ENCODE measurements at regions not wholly inside any gene's neighbourhood (a gene's known extent, or its start where the extent isn't known, plus 50 kb on each side); places are given as distances from the start of the nearest gene placed in this dataset.

- TF ChIP-seq CDX4 (CRISPR knock-in tag; IDR thresholded peaks at IDR 0.05; ENCODE audit: borderline replicate concordance) (no peak), GABPB1 (CRISPR knock-in tag; IDR thresholded peaks at IDR 0.05) (no peak), ERG (CRISPR knock-in tag; IDR thresholded peaks at IDR 0.05) (no peak), SMAD3 (CRISPR knock-in tag; IDR thresholded peaks at IDR 0.05; ENCODE audit: borderline replicate concordance) (no peak), ZNF671 (CRISPR knock-in tag; IDR thresholded peaks at IDR 0.05) (no peak), NFYB (CRISPR knock-in tag; conservative IDR thresholded peaks at IDR 0.05; ENCODE audit: low read depth) (no peak), ATF2 (CRISPR knock-in tag; IDR thresholded peaks at IDR 0.05; ENCODE audit: borderline replicate concordance, low read depth) (no peak), IRF1 (CRISPR knock-in tag; IDR thresholded peaks at IDR 0.05) (no peak)
Observed at GRCh38 chr2:129085386-129085785, 766.7 kb upstream of the HS6ST1 start (continued).

- no peak for DNase-seq (ENCODE audit: low spot score)
- ChIA-PET POLR2A (no interaction called here), CTCF (no interaction called here)
- Mint-ChIP-seq H3K36me3 (no peaks in the 10 kb centered on the region), H3K27me3 (ENCODE audit: low read depth) (no peaks in the 10 kb centered on the region), H3K9me3 (no peaks in the 10 kb centered on the region), H3K4me3 (no peak overlapping the region), H3K4me1 (peaks cover 5% of the 10 kb centered on the region; the same call in 1 of the 2 replicates), H3K27ac (no peak overlapping the region)
- TF ChIP-seq TEAD1 (CRISPR knock-in tag; IDR thresholded peaks at IDR 0.05): no peak
- no peak for ATAC-seq
Observed at GRCh38 chr2:129087133-129087813, 768.6 kb upstream of the HS6ST1 start.

- ChIA-PET CTCF (no interaction called here), POLR2A (no interaction called here)
- no peaks in the 10 kb centered on the region for H3K36me3 Mint-ChIP-seq
- peaks cover 9% of the 10 kb centered on the region for H3K4me1 Mint-ChIP-seq
- no peaks in the 10 kb centered on the region for H3K9me3 Mint-ChIP-seq
- no peak for ATAC-seq
- no peak overlapping the region for H3K4me3 Mint-ChIP-seq
- no peak overlapping the region for H3K27ac Mint-ChIP-seq
- no peak for DNase-seq (ENCODE audit: low spot score)
- no peak for TF ChIP-seq E2F1 (CRISPR knock-in tag; IDR thresholded peaks at IDR 0.05)
- TF ChIP-seq ZNF121 (CRISPR knock-in tag; IDR thresholded peaks at IDR 0.05): no peak
- no peak for TF ChIP-seq FOXJ3 (CRISPR knock-in tag; IDR thresholded peaks at IDR 0.05; ENCODE audit: borderline replicate concordance)
- no peak for TF ChIP-seq NFATC4 (CRISPR knock-in tag; IDR thresholded peaks at IDR 0.05)
- TF ChIP-seq PREB (CRISPR knock-in tag; IDR thresholded peaks at IDR 0.05; ENCODE audit: borderline replicate concordance): no peak
- TF ChIP-seq ERG (CRISPR knock-in tag; IDR thresholded peaks at IDR 0.05): no peak
- TF ChIP-seq HMGXB4 (CRISPR knock-in tag; IDR thresholded peaks at IDR 0.05): no peak
- TF ChIP-seq NR2C2 (CRISPR knock-in tag; IDR thresholded peaks at IDR 0.05): no peak
- TF ChIP-seq RELA (CRISPR knock-in tag; IDR thresholded peaks at IDR 0.05; ENCODE audit: borderline replicate concordance): no peak
- no peak for TF ChIP-seq PRDM15 (CRISPR knock-in tag; IDR thresholded peaks at IDR 0.05)
- H3K27me3 Mint-ChIP-seq (ENCODE audit: low read depth): no peaks in the 10 kb centered on the region
Observed at GRCh38 chr2:129091620-129092019, 773.0 kb upstream of the HS6ST1 start.
